GM23248 (cell line): ENCODE measurements at regions not wholly inside any gene's neighbourhood (a gene's known extent, or its start where the extent isn't known, plus 50 kb on each side); places are given as distances from the start of the nearest gene placed in this dataset.

Experiments used
- DNase-seq: peaks from one replicate; pipeline ENCODE4 v3.0.0-alpha.2; 2015
- H2AFZ ChIP-seq: fragments of 200-600 bp; sonication (generic); 2 replicates; pipeline ENCODE4 v1.6.1; 2016; ENCODE audit warnings: antibody characterized with exemption
- H3F3A ChIP-seq: fragments of 200-600 bp; sonication (generic); 2 replicates; pipeline ENCODE4 v1.6.1; 2016; ENCODE audit warnings: mild to moderate bottlenecking, antibody characterized with exemption, mixed run types; ENCODE audit not compliant: insufficient read depth
- H3K27ac ChIP-seq: fragments of 200-600 bp; sonication (generic); 2 replicates; pipeline ENCODE4 v1.5.1; 2016; ENCODE audit warnings: mild to moderate bottlenecking
- H3K27me3 ChIP-seq: fragments of 200-600 bp; sonication (generic); replicated peaks from 2 replicates; pipeline ENCODE4 v1.6.1; 2016; ENCODE audit warnings: mild to moderate bottlenecking; ENCODE audit not compliant: insufficient read depth
- H3K36me3 ChIP-seq: fragments of 200-600 bp; sonication (generic); 2 replicates; pipeline ENCODE4 v1.6.1; 2016; ENCODE audit warnings: low read depth, mild to moderate bottlenecking
- H3K4me1 ChIP-seq: fragments of 200-600 bp; sonication (generic); 2 replicates; pipeline ENCODE4 v1.6.1; 2016; ENCODE audit warnings: mild to moderate bottlenecking; ENCODE audit not compliant: insufficient read depth
- H3K4me2 ChIP-seq: fragments of 200-600 bp; sonication (generic); one replicate; pipeline ENCODE4 v1.6.1; 2016; ENCODE audit warnings: mild to moderate bottlenecking; ENCODE audit not compliant: unreplicated experiment
- H3K4me3 ChIP-seq: fragments of 200-600 bp; sonication (generic); 2 replicates; pipeline ENCODE4 v1.5.1; 2016; ENCODE audit warnings: mild to moderate bottlenecking
- H3K79me2 ChIP-seq: fragments of 200-600 bp; sonication (generic); 2 replicates; pipeline ENCODE4 v1.6.1; 2016; ENCODE audit warnings: mild to moderate bottlenecking; ENCODE audit not compliant: insufficient read depth
- H3K9ac ChIP-seq: fragments of 200-600 bp; sonication (generic); 2 replicates; pipeline ENCODE4 v1.6.1; 2016; ENCODE audit warnings: mild to moderate bottlenecking
- H3K9me2 ChIP-seq: fragments of 200-600 bp; sonication (generic); 2 replicates; pipeline ENCODE4 v1.6.1; 2016; ENCODE audit warnings: mixed run types, mild to moderate bottlenecking, moderate library complexity; ENCODE audit not compliant: insufficient read depth
- H3K9me3 ChIP-seq: fragments of 200-600 bp; sonication (generic); one replicate; pipeline ENCODE4 v1.6.1; 2017; ENCODE audit warnings: low read depth
- H4K20me1 ChIP-seq: fragments of 200-600 bp; sonication (generic); 2 replicates; pipeline ENCODE4 v1.6.0; 2016; ENCODE audit not compliant: insufficient read depth
- EZH2 ChIP-seq: fragments of 200-600 bp; sonication (generic); IDR thresholded peaks from 2 replicates; pipeline ENCODE4 v1.6.1; 2018; ENCODE audit warnings: antibody characterized with exemption, mild to moderate bottlenecking; ENCODE audit not compliant: insufficient read depth, poor library complexity, severe bottlenecking
- EZH2phosphoT487 ChIP-seq: fragments of 200-600 bp; sonication (generic); IDR thresholded peaks from 2 replicates; pipeline ENCODE4 v1.6.1; 2018; ENCODE audit warnings: antibody characterized with exemption, moderate library complexity, mild to moderate bottlenecking, low read depth; ENCODE audit not compliant: insufficient read depth
- WGBS, 2 experiments: methylation state at CpG; one replicate each; pipeline ENCODE4 v1.1.6; 2015 to 2017; ENCODE audit warnings: low lambda C conversion rate in 2 of 2, low coverage in 1 of 2; ENCODE audit errors: missing lambda C conversion rate in 2 of 2; 5-methylcytosine and 5-hydroxymethylcytosine counted together
- in situ Hi-C: fragments of 300-500 bp; cut with MboI; formaldehyde crosslinking; loops from 2 replicates; pipeline ENCODE4 v1.15.0; 2020

- no peaks in the 10 kb centered on the region for H3K27me3 ChIP-seq
- peaks cover 15% of the 10 kb centered on the region for H3K4me1 ChIP-seq
- DNase-seq = no peak
- TF ChIP-seq EZH2phosphoT487 = no peak
- TF ChIP-seq EZH2 = no peak
- H3F3A ChIP-seq = no peaks in the 10 kb centered on the region
- no peaks in the 10 kb centered on the region for H3K79me2 ChIP-seq
- H3K27ac ChIP-seq = no peak overlapping the region
- H4K20me1 ChIP-seq = no peaks in the 10 kb centered on the region
- H3K36me3 ChIP-seq = no peaks in the 10 kb centered on the region
- H3K9ac ChIP-seq = no peak overlapping the region
- no peak overlapping the region for H2AFZ ChIP-seq
- no peak overlapping the region for H3K4me2 ChIP-seq
- H3K9me2 ChIP-seq = no peaks in the 10 kb centered on the region
- peaks cover 2% of the 10 kb centered on the region for H3K9me3 ChIP-seq
- in situ Hi-C loops = no loop called here
- no peak overlapping the region for H3K4me3 ChIP-seq
Observed at GRCh38 chr6:74134327-74134726, 438.3 kb downstream of the CD109 start.

GRCh38 chr6:74133073-74133472, 437.1 kb downstream of the CD109 start:
- Histone ChIP-seq H3K36me3 (no peaks in the 10 kb centered on the region), H3F3A (no peaks in the 10 kb centered on the region), H3K27me3 (no peaks in the 10 kb centered on the region), H3K4me3 (no peak overlapping the region), H3K9me2 (no peaks in the 10 kb centered on the region), H3K9me3 (peaks cover 2% of the 10 kb centered on the region), H2AFZ (no peak overlapping the region), H3K27ac (no peak overlapping the region), H3K79me2 (no peaks in the 10 kb centered on the region), H3K4me1 (peaks cover 7% of the 10 kb centered on the region), H3K4me2 (no peak overlapping the region), H4K20me1 (no peaks in the 10 kb centered on the region), H3K9ac (no peak overlapping the region)
- 79 to 83% methylated on average over 1 of the region's 1 CpG for WGBS, 2 experiments
- TF ChIP-seq EZH2 (no peak), EZH2phosphoT487 (no peak)
- in situ Hi-C loops = no loop called here
- DNase-seq = no peak

DNA sequence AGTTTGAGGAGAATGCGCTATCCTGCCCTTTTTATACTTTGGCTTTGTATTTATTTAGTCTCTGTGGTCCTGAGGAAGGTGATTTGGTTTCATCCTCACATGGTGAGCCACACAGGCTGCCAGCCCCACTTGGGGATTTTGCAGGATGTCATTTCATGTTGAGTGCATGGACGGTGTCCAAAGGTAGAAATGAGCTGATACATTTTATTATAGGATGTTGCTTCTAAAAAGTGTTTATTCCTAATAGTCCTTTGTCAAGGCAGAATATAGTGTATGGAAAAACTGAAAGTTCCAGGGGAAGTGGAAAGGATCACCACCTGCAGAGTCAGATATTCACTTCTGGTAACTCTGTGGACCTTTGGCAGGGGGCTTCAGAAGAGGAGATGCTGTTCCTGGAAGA, 434.6 kb downstream of the CD109 start:
- no peaks in the 10 kb centered on the region for H3K36me3 ChIP-seq
- no peak overlapping the region for H3K4me3 ChIP-seq
- 91 to 95% methylated on average over 2 of the region's 2 CpGs for WGBS, 2 experiments
- no peak overlapping the region for H3K4me2 ChIP-seq
- no peaks in the 10 kb centered on the region for H3F3A ChIP-seq
- peaks cover 2% of the 10 kb centered on the region for H3K9me3 ChIP-seq
- no peak overlapping the region for H2AFZ ChIP-seq
- TF ChIP-seq EZH2phosphoT487 = no peak
- no peak for TF ChIP-seq EZH2
- in situ Hi-C loops = no loop called here
- no peak overlapping the region for H3K9ac ChIP-seq
- no peak for DNase-seq
- no peak overlapping the region for H3K27ac ChIP-seq
- H4K20me1 ChIP-seq = no peaks in the 10 kb centered on the region
- no peaks in the 10 kb centered on the region for H3K79me2 ChIP-seq
- no peaks in the 10 kb centered on the region for H3K9me2 ChIP-seq
- no peaks in the 10 kb centered on the region for H3K4me1 ChIP-seq
- no peaks in the 10 kb centered on the region for H3K27me3 ChIP-seq

DNA sequence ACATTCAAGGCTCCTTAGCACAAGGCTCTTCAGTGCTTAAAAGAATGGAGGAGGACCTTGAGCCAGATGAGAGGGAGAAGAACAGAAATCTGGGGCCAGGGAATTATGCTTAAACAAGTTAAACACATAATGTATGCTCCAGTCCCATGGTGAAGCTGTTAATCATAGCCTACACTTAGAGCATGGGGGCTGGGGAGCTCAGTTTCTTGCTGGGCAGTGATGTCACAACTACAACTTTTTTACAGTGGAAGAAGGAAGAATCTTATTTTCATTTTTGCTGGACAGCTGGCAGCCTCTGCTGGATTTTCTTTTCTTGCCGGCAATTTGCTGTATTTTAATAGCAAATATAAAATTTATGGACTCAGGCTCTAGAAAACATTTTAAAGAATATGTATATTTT, 432.5 kb downstream of the CD109 start:
- Histone ChIP-seq H3K27ac (no peak overlapping the region), H3K27me3 (no peaks in the 10 kb centered on the region), H3K4me2 (no peak overlapping the region), H3K9me2 (no peaks in the 10 kb centered on the region), H3K79me2 (no peaks in the 10 kb centered on the region), H3K4me3 (no peak overlapping the region), H3K9ac (no peak overlapping the region), H3K9me3 (no peaks in the 10 kb centered on the region), H3K36me3 (no peaks in the 10 kb centered on the region), H3K4me1 (no peaks in the 10 kb centered on the region), H4K20me1 (no peaks in the 10 kb centered on the region), H2AFZ (no peak overlapping the region), H3F3A (no peaks in the 10 kb centered on the region)
- in situ Hi-C loops = no loop called here
- 17 to 19% methylated on average over 1 of the region's 1 CpG for WGBS, 2 experiments
- DNase-seq = peak; percentile 57
- TF ChIP-seq EZH2phosphoT487 = no peak
- no peak for TF ChIP-seq EZH2

GRCh38 chr6:74117113-74117512, 421.1 kb downstream of the CD109 start:
- in situ Hi-C loops = no loop called here
- Histone ChIP-seq H3K4me3 (no peak overlapping the region), H2AFZ (no peak overlapping the region), H3K79me2 (no peaks in the 10 kb centered on the region), H3K27ac (no peak overlapping the region), H3K9ac (no peak overlapping the region), H3K4me1 (peaks cover 9% of the 10 kb centered on the region; the same call in 1 of the 2 replicates), H3K9me3 (no peaks in the 10 kb centered on the region), H3K27me3 (no peaks in the 10 kb centered on the region), H3K9me2 (no peaks in the 10 kb centered on the region), H3F3A (no peaks in the 10 kb centered on the region), H4K20me1 (no peaks in the 10 kb centered on the region), H3K4me2 (no peak overlapping the region), H3K36me3 (no peaks in the 10 kb centered on the region)
- WGBS, 2 experiments = 97% methylated on average over 1 of the region's 1 CpG
- no peak for TF ChIP-seq EZH2
- no peak for TF ChIP-seq EZH2phosphoT487
- DNase-seq = no peak
